ENCODE measurements at regions not wholly inside any gene's neighbourhood (a gene's known extent, or its start where the extent isn't known, plus 50 kb on each side); places are given as distances from the start of the nearest gene placed in this dataset.

- no peak for DNase-seq (ENCODE audit: low spot score)
- in situ Hi-C loops (cut with MboI; ENCODE audit: low pct_unique_long_range_greater_than_20kb, low sequenced_read_pairs, unreplicated experiment): no loop called here
- TF ChIP-seq, protein P1, sequence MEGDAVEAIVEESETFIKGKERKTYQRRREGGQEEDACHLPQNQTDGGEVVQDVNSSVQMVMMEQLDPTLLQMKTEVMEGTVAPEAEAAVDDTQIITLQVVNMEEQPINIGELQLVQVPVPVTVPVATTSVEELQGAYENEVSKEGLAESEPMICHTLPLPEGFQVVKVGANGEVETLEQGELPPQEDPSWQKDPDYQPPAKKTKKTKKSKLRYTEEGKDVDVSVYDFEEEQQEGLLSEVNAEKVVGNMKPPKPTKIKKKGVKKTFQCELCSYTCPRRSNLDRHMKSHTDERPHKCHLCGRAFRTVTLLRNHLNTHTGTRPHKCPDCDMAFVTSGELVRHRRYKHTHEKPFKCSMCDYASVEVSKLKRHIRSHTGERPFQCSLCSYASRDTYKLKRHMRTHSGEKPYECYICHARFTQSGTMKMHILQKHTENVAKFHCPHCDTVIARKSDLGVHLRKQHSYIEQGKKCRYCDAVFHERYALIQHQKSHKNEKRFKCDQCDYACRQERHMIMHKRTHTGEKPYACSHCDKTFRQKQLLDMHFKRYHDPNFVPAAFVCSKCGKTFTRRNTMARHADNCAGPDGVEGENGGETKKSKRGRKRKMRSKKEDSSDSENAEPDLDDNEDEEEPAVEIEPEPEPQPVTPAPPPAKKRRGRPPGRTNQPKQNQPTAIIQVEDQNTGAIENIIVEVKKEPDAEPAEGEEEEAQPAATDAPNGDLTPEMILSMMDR (IDR thresholded peaks at IDR 0.05; ENCODE audit: extremely low read depth, insufficient read depth, missing control alignments): no peak
These were observed 158.2 kb downstream of the NUP210 start for GRCh38 chr3:13261892-13262291.

GRCh38 chr3:13261104-13261830 is 158.9 kb downstream of the NUP210 start:
- DNase-seq (ENCODE audit: low spot score): no peak
- TF ChIP-seq, protein P1 (IDR thresholded peaks at IDR 0.05; ENCODE audit: extremely low read depth, insufficient read depth, missing control alignments): no peak
- in situ Hi-C loops (cut with MboI; ENCODE audit: low pct_unique_long_range_greater_than_20kb, low sequenced_read_pairs, unreplicated experiment): no loop called here

DNA sequence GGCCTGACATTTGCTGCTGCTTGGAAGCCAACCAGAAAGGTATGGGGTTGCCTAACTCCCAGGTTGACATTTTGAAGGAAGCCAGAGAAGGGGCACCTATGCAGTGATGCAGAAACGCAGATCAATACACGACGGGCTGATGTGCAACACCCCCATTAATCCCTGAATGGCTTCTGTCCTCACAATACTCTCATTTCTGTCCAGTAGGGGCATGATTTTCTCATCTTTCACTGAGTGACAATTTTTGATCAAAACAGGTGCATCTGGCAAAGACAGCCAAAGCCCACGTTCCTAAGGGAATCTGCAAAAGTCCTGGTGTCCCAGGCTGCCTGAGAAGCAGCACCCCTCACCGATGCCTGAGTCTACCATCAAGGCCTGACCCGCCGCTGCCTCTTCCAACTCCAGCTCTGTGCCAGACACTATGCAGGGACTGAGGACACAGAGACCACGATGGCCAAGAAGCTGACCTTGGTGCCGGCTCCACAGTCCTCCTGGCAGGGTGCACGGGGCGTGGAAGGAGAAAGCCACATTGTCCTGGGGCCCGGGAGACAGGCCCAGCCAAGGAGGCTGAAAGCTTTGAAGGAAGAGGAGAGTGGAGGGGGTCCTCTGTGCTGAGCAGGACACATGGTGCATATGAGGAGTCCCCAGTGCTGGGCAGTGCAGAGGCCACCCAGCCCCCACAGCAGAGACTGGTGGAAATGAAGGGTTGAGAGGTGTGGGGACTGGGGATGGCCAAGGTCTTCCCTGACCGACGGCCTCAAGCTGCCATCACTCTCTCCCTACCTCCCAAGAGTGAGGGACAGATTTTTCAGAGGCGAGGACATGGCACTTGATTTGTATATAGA is 159.6 kb downstream of the NUP210 start:
- TF ChIP-seq, protein P1 (IDR thresholded peaks at IDR 0.05; ENCODE audit: extremely low read depth, insufficient read depth, missing control alignments): no peak
- no peak for DNase-seq (ENCODE audit: low spot score)
- in situ Hi-C loops (cut with MboI; ENCODE audit: low pct_unique_long_range_greater_than_20kb, low sequenced_read_pairs, unreplicated experiment): no loop called here

DNA sequence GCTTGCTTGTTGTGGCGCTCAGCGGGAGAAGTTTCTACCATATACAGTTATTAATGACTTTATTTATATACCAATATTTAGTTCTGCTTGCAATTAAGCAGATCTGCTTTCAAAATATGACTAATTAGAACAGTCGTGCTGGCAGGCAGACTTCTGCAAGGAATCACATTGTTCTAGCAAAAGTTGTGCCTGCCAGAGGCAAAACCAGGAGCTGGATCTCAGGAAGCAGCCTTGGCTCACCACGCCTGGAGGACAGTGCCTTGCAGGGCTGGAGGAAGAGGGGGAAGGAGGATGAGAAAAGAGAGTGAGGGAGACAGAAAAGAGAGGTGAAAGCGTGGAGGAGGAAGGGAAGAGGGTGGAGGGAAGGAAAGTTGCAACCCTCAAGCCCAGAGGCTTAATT is 160.3 kb downstream of the NUP210 start:
- no peak for DNase-seq (ENCODE audit: low spot score)
- in situ Hi-C loops (cut with MboI; ENCODE audit: low pct_unique_long_range_greater_than_20kb, low sequenced_read_pairs, unreplicated experiment): no loop called here
- TF ChIP-seq, protein P1 (IDR thresholded peaks at IDR 0.05; ENCODE audit: extremely low read depth, insufficient read depth, missing control alignments): no peak

DNA sequence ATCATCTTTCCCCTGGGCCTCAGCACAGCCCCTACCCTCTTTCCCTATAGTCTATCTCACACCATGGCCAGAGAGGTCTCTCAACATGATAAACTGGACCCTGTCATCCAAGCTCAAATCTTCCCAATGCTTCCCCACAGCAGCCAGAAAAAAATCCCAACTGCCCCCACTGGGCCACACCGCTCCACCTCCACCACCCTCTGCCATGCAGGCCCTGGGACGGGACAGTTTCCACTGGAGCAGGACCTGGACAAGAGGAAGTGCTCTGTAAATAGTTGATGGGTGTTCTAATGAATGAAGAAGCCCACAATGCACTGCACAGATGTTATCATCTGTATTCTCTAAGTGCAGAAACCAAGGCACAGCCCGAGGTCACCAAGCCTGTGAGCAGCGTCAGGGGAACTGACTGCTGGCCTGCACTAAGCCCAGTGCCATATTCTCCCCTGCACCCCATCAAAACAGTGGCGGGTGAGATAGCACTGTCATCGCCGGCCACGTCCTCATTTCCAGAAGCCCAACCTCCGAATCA is 161.1 kb downstream of the NUP210 start:
- in situ Hi-C loops (cut with MboI; ENCODE audit: low pct_unique_long_range_greater_than_20kb, low sequenced_read_pairs, unreplicated experiment): no loop called here
- TF ChIP-seq, protein P1 (IDR thresholded peaks at IDR 0.05; ENCODE audit: extremely low read depth, insufficient read depth, missing control alignments): no peak
- DNase-seq (ENCODE audit: low spot score): no peak

GRCh38 chr3:13258280-13258679 is 161.8 kb downstream of the NUP210 start:
- no peak for DNase-seq (ENCODE audit: low spot score)
- in situ Hi-C loops (cut with MboI; ENCODE audit: low pct_unique_long_range_greater_than_20kb, low sequenced_read_pairs, unreplicated experiment): no loop called here
- TF ChIP-seq, protein P1 (IDR thresholded peaks at IDR 0.05; ENCODE audit: extremely low read depth, insufficient read depth, missing control alignments): no peak
